GM12865 (cell line): ENCODE measurements at regions not wholly inside any gene's neighbourhood (a gene's known extent, or its start where the extent isn't known, plus 50 kb on each side); places are given as distances from the start of the nearest gene placed in this dataset.

Experiments
- DNase-seq: peaks from one replicate; pipeline ENCODE4 v3.0.0; 2010; ENCODE audit warnings: low read depth
- H3K4me3 ChIP-seq: 2 replicates; pipeline ENCODE4 v1.5.1; 2011; ENCODE audit warnings: mild to moderate bottlenecking, low read depth, low read length, control low read depth
- CTCF ChIP-seq: IDR thresholded peaks from 2 replicates; pipeline ENCODE4 v1.5.1; 2011; ENCODE audit warnings: low read length, control low read depth, low read depth, inconsistent platforms; ENCODE audit not compliant: insufficient read depth; ENCODE audit errors: missing control alignments

DNA sequence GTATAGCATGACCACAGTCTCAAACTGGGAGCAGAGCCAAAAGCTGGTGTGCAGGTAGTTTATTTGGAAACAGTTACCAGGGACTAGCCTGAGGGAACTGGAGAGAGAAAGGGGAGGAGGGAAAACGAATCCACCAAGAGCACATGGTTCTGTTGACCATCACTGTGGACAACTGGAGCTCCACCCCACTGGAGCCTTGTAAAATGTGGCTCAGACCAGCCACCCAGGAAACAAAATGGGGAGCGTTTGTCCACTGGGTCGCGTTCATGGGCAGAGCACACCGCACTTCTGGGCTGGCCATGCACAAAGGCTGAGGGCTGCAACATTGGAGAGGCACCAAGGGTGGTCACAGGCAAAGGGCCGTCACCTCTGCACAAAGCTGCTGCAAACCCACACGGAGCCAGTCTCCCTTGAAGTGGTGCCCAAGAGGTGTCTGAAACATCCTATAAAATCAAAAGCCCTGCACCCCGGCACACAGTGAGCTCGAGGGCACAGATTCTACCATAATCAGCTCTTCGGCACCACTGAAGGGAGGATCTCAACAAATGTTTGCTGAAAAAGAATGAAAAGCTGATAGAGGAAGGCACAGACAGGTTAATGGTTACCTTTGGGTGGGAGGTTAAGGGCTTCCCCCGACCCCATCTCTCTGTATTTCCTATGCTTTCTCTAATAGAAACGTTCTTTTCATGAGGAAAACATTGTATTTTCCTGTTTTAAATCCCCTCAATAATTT lies 192.9 kb downstream of the INHBB start:
- no peak for TF ChIP-seq CTCF
- no peak for DNase-seq
- no peak overlapping the region for H3K4me3 ChIP-seq

GRCh38 chr2:120539424-120539936 lies 193.5 kb downstream of the INHBB start:
- TF ChIP-seq CTCF: no peak
- no peak overlapping the region for H3K4me3 ChIP-seq
- no peak for DNase-seq

GRCh38 chr2:120539937-120540718 lies 194.2 kb downstream of the INHBB start:
- no peak for TF ChIP-seq CTCF
- no peak overlapping the region for H3K4me3 ChIP-seq
- no peak for DNase-seq

GRCh38 chr2:120540719-120541552 lies 194.7 kb upstream of the GLI2 start:
- DNase-seq: no peak
- no peak overlapping the region for H3K4me3 ChIP-seq
- no peak for TF ChIP-seq CTCF

GRCh38 chr2:120541553-120541932 lies 194.1 kb upstream of the GLI2 start:
- H3K4me3 ChIP-seq: no peak overlapping the region
- no peak for TF ChIP-seq CTCF
- no peak for DNase-seq

DNA sequence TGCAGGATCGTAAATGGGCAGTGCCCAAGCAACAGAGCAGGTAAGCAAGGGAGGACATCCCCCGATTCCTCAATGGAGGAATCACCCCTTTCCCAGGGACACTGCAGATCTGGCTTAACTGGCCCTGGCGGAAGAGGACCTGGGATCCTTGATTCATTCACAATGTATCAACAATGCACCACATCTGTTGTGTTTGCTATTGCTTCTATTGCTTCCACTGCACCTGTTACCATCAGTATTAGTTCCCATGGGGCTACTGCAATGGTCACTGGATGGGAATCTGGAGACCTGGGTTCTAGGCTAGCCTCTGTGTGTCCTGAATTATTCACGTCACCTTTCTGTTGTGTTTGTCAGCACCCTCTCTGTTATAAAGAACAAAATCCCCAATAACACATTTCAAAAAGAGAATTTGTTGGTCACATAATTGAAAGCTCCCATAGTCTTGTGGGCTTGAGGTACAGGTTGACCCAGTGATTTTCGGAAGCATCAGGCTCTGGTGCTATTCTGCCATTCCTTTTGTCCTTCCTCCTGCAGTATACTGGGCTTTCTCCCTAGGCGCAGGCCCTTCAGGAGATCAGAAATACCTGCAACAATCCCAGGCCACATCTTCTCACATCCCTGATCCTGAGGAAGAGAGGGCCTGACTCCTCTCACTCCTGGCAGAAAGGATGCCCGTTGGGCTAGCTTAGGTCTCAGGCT lies 193.5 kb upstream of the GLI2 start:
- no peak for TF ChIP-seq CTCF
- no peak for DNase-seq
- no peak overlapping the region for H3K4me3 ChIP-seq
